SK-N-SH treated with all-trans-retinoic acid at 6 μM for 48 hours (cell line): ENCODE measurements at regions not wholly inside any gene's neighbourhood (a gene's known extent, or its start where the extent isn't known, plus 50 kb on each side); places are given as distances from the start of the nearest gene placed in this dataset.

Source experiments
- ATAC-seq: fragments of 200-7000 bp; cut with Tn5 transposase; 3 replicates; pipeline ENCODE4 v1.9.1; 2020; ENCODE audit warnings: mild to moderate bottlenecking, moderate library complexity
- ARNTL ChIP-seq: fragments of 450-650 bp; formaldehyde crosslinking; IDR thresholded peaks from 2 replicates; pipeline ENCODE4 v1.5.0; 2020; ENCODE audit warnings: low read depth, mild to moderate bottlenecking, moderate library complexity, borderline replicate concordance
- BACH2 ChIP-seq: fragments of 250-450 bp; sonication (Bioruptor Pico); IDR thresholded peaks from 2 replicates; pipeline ENCODE4 v1.9.0; 2021; ENCODE audit warnings: mild to moderate bottlenecking, borderline replicate concordance
- CREB5 ChIP-seq: fragments of 250-450 bp; sonication (Bioruptor Pico); IDR thresholded peaks from 2 replicates; pipeline ENCODE4 v1.5.1; 2020; ENCODE audit warnings: low read depth, mild to moderate bottlenecking, moderate library complexity
- ESRRG ChIP-seq: fragments of 250-450 bp; sonication (Bioruptor Pico); IDR thresholded peaks from 2 replicates; pipeline ENCODE4 v1.6.1; 2021; ENCODE audit warnings: mild to moderate bottlenecking
- GLIS3 ChIP-seq: fragments of 250-450 bp; sonication (Bioruptor Pico); IDR thresholded peaks from 2 replicates; pipeline ENCODE4 v1.5.0; 2020; ENCODE audit warnings: mild to moderate bottlenecking, moderate library complexity
- OSR1 ChIP-seq: fragments of 250-450 bp; sonication (Bioruptor Pico); IDR thresholded peaks from 2 replicates; pipeline ENCODE4 v1.8.0; 2022; ENCODE audit warnings: moderate library complexity, mild to moderate bottlenecking, inconsistent platforms
- PATZ1 ChIP-seq: fragments of 250-450 bp; sonication (Bioruptor Pico); IDR thresholded peaks from 2 replicates; pipeline ENCODE4 v1.8.0; 2020; ENCODE audit warnings: mild to moderate bottlenecking, moderate library complexity, borderline replicate concordance
- POU6F1 ChIP-seq: fragments of 250-450 bp; sonication (Bioruptor Pico); IDR thresholded peaks from 2 replicates; pipeline ENCODE4 v1.8.0; 2021; ENCODE audit warnings: low read depth, mild to moderate bottlenecking, moderate library complexity, borderline replicate concordance
- PPARA ChIP-seq: fragments of 250-450 bp; sonication (Bioruptor Pico); IDR thresholded peaks from 2 replicates; pipeline ENCODE4 v1.5.0; 2020; ENCODE audit warnings: mild to moderate bottlenecking, borderline replicate concordance
- RARB ChIP-seq: fragments of 250-450 bp; sonication (Bioruptor Pico); IDR thresholded peaks from 2 replicates; pipeline ENCODE4 v1.8.0; 2021; ENCODE audit warnings: mild to moderate bottlenecking, moderate library complexity
- SNAI2 ChIP-seq: fragments of 250-450 bp; sonication (Bioruptor Pico); IDR thresholded peaks from 2 replicates; pipeline ENCODE4 v1.5.0; 2020; ENCODE audit warnings: mild to moderate bottlenecking, moderate library complexity
- TCF4 ChIP-seq: fragments of 250-450 bp; sonication (Bioruptor Pico); IDR thresholded peaks from 2 replicates; pipeline ENCODE4 v1.8.0; 2021; ENCODE audit warnings: mild to moderate bottlenecking, moderate library complexity, borderline replicate concordance
- TOX ChIP-seq: fragments of 250-450 bp; sonication (Bioruptor Pico); IDR thresholded peaks from 2 replicates; pipeline ENCODE4 v1.8.0; 2021; ENCODE audit warnings: mild to moderate bottlenecking, moderate library complexity, borderline replicate concordance
- ZFP30 ChIP-seq: fragments of 450-650 bp; formaldehyde crosslinking; IDR thresholded peaks from 2 replicates; pipeline ENCODE4 v1.5.0; 2022; ENCODE audit warnings: mild to moderate bottlenecking, moderate library complexity
- ZNF565 ChIP-seq: fragments of 450-650 bp; formaldehyde crosslinking; conservative IDR thresholded peaks from 2 replicates; pipeline ENCODE4 v1.5.0; 2020; ENCODE audit warnings: low read depth, mild to moderate bottlenecking, moderate library complexity
- ZNF70 ChIP-seq: fragments of 450-650 bp; formaldehyde crosslinking; IDR thresholded peaks from 2 replicates; pipeline ENCODE4 v1.5.0; 2020; ENCODE audit warnings: mild to moderate bottlenecking, moderate library complexity
- ZNF8 ChIP-seq: fragments of 450-650 bp; formaldehyde crosslinking; IDR thresholded peaks from 2 replicates; pipeline ENCODE4 v1.5.0; 2020; ENCODE audit warnings: mild to moderate bottlenecking, moderate library complexity
- TF ChIP-seq, protein P1 (sequence below): fragments of 250-450 bp; sonication (Bioruptor Pico); IDR thresholded peaks from 2 replicates; pipeline ENCODE4 v1.5.1; 2021; ENCODE audit warnings: mild to moderate bottlenecking, moderate library complexity

- TF ChIP-seq BACH2 (no peak), GLIS3 (CRISPR knock-in tag) (no peak), ARNTL (no peak), TOX (CRISPR knock-in tag) (no peak)
- ATAC-seq: no peak
These were observed 118.3 kb downstream of the RPRM start for GRCh38 chr2:153360239-153360638.

DNA sequence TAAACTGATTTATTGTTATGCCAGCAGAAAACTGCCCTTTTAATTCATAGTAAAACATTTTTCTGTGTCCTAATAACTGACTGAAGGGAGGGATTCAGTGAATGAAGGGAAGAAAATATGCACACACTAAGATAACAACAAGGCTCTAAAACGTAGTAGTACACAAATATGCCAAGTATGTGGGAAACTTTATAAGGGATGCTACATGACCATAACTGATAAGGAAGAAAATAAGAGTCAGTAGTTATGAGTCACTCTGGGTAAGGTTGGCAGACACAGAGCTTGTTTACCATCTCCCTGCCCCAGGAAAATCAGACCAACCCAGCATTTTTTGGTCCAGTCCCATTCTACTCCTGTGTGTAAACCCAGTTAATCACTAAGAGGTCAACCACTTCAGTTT lies 124.2 kb downstream of the RPRM start:
- TF ChIP-seq RARB (no peak), CREB5 (no peak), TCF4 (CRISPR knock-in tag) (no peak), ZNF8 (CRISPR knock-in tag) (no peak), PATZ1 (no peak), OSR1 (CRISPR knock-in tag) (no peak), GLIS3 (CRISPR knock-in tag) (no peak), TOX (CRISPR knock-in tag) (no peak), ARNTL (no peak)
- TF ChIP-seq, all 23 proteins: peak for 0
- no peak for ATAC-seq

DNA sequence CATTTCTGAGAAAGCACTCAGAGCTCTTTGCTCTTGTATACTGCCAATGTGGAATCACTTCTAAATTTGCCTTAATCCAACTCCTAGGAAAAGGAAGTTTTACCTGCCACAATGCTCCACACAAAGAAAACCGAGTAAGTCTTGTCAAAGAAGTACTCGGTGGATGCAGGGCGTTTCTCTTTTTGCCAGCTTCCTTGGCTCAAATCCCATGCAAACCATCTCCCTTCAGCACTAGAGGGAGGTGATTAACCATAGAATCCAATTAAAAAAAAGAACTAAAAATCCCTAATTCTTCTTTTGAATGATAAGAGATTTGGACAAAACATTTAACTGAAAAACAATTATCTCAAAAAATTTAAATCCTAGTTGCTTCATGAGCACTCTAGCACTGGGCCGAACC lies 129.0 kb downstream of the RPRM start:
- ATAC-seq: no peak
- no peak for TF ChIP-seq SNAI2 (CRISPR knock-in tag)
- no peak for TF ChIP-seq ZNF565 (CRISPR knock-in tag)
- no peak for TF ChIP-seq ARNTL
- no peak for TF ChIP-seq ESRRG
- TF ChIP-seq, protein P1, sequence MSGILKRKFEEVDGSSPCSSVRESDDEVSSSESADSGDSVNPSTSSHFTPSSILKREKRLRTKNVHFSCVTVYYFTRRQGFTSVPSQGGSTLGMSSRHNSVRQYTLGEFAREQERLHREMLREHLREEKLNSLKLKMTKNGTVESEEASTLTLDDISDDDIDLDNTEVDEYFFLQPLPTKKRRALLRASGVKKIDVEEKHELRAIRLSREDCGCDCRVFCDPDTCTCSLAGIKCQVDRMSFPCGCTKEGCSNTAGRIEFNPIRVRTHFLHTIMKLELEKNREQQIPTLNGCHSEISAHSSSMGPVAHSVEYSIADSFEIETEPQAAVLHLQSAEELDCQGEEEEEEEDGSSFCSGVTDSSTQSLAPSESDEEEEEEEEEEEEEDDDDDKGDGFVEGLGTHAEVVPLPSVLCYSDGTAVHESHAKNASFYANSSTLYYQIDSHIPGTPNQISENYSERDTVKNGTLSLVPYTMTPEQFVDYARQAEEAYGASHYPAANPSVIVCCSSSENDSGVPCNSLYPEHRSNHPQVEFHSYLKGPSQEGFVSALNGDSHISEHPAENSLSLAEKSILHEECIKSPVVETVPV (CRISPR knock-in tag): no peak
- TF ChIP-seq ZFP30 (CRISPR knock-in tag): no peak
- TF ChIP-seq POU6F1: no peak
- no peak for TF ChIP-seq CREB5
- TF ChIP-seq PATZ1: no peak
- no peak for TF ChIP-seq ZNF8 (CRISPR knock-in tag)
- TF ChIP-seq ZNF70 (CRISPR knock-in tag): no peak
- no peak for TF ChIP-seq GLIS3 (CRISPR knock-in tag)

DNA sequence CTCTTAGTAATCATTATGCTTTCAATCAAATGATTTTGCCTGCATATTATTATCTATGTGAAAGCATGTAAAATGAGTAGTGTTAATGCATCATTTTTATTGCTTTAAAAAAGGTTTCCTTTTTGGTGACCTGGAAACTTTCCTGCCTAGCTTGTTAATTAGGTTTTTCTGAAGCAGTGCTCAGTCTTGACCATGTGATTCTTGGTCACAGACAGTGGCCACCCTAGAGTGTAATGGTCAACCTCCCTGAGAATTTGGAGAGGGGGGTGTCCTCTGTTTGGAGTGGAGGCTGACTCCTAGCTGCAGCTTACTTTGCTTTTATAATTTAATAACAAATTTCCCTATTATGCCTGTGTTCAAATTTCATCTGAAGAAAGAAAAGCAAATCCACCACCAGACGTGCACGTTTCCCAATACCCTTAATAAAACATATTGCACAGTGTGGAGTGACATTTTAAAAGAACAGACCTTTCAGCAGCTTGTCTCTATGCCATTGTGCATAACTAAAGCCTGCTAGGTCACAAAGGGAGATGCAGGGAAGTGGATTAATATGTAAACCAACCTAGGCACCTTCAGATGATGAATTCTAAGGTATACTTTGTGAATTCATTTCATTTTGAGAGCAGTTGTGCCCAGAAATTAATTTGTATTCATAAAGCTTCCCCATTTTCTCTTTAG lies 130.6 kb downstream of the RPRM start:
- no peak for ATAC-seq
- TF ChIP-seq SNAI2 (CRISPR knock-in tag) (no peak), PPARA (CRISPR knock-in tag) (no peak)
